SK-N-SH treated with all-trans-retinoic acid at 6 μM for 48 hours (cell line): ENCODE measurements at regions not wholly inside any gene's neighbourhood (a gene's known extent, or its start where the extent isn't known, plus 50 kb on each side); places are given as distances from the start of the nearest gene placed in this dataset.
"Not testable (repeated sequence)": the region's sequence is repeated elsewhere in the genome, so short reads cannot be mapped to it uniquely, and the experiment has no call there.

Source experiments
- ATAC-seq: fragments of 200-7000 bp; cut with Tn5 transposase; 3 replicates; pipeline ENCODE4 v1.9.1; 2020; ENCODE audit warnings: mild to moderate bottlenecking, moderate library complexity
- CREB5 ChIP-seq: fragments of 250-450 bp; sonication (Bioruptor Pico); IDR thresholded peaks from 2 replicates; pipeline ENCODE4 v1.5.1; 2020; ENCODE audit warnings: low read depth, mild to moderate bottlenecking, moderate library complexity
- CSDC2 ChIP-seq: fragments of 250-450 bp; sonication (Bioruptor Pico); IDR thresholded peaks from 2 replicates; pipeline ENCODE4 v1.5.0; 2020; ENCODE audit warnings: mild to moderate bottlenecking, moderate library complexity
- CSRNP3 ChIP-seq: fragments of 250-450 bp; sonication (Bioruptor Pico); IDR thresholded peaks from 2 replicates; pipeline ENCODE4 v1.5.1; 2021; ENCODE audit warnings: mild to moderate bottlenecking, moderate library complexity
- ESRRG ChIP-seq: fragments of 250-450 bp; sonication (Bioruptor Pico); IDR thresholded peaks from 2 replicates; pipeline ENCODE4 v1.6.1; 2021; ENCODE audit warnings: mild to moderate bottlenecking
- GLIS3 ChIP-seq: fragments of 250-450 bp; sonication (Bioruptor Pico); IDR thresholded peaks from 2 replicates; pipeline ENCODE4 v1.5.0; 2020; ENCODE audit warnings: mild to moderate bottlenecking, moderate library complexity
- ISL1 ChIP-seq: fragments of 250-450 bp; sonication (Bioruptor Pico); IDR thresholded peaks from 2 replicates; pipeline ENCODE4 v2.1.2; 2022; ENCODE audit warnings: mild to moderate bottlenecking, moderate library complexity
- OSR1 ChIP-seq: fragments of 250-450 bp; sonication (Bioruptor Pico); IDR thresholded peaks from 2 replicates; pipeline ENCODE4 v1.8.0; 2022; ENCODE audit warnings: moderate library complexity, mild to moderate bottlenecking, inconsistent platforms
- PATZ1 ChIP-seq: fragments of 250-450 bp; sonication (Bioruptor Pico); IDR thresholded peaks from 2 replicates; pipeline ENCODE4 v1.8.0; 2020; ENCODE audit warnings: mild to moderate bottlenecking, moderate library complexity, borderline replicate concordance
- POU6F1 ChIP-seq: fragments of 250-450 bp; sonication (Bioruptor Pico); IDR thresholded peaks from 2 replicates; pipeline ENCODE4 v1.8.0; 2021; ENCODE audit warnings: low read depth, mild to moderate bottlenecking, moderate library complexity, borderline replicate concordance
- PPARA ChIP-seq: fragments of 250-450 bp; sonication (Bioruptor Pico); IDR thresholded peaks from 2 replicates; pipeline ENCODE4 v1.5.0; 2020; ENCODE audit warnings: mild to moderate bottlenecking, borderline replicate concordance
- RARB ChIP-seq: fragments of 250-450 bp; sonication (Bioruptor Pico); IDR thresholded peaks from 2 replicates; pipeline ENCODE4 v1.8.0; 2021; ENCODE audit warnings: mild to moderate bottlenecking, moderate library complexity
- SNAI2 ChIP-seq: fragments of 250-450 bp; sonication (Bioruptor Pico); IDR thresholded peaks from 2 replicates; pipeline ENCODE4 v1.5.0; 2020; ENCODE audit warnings: mild to moderate bottlenecking, moderate library complexity
- TCF4 ChIP-seq: fragments of 250-450 bp; sonication (Bioruptor Pico); IDR thresholded peaks from 2 replicates; pipeline ENCODE4 v1.8.0; 2021; ENCODE audit warnings: mild to moderate bottlenecking, moderate library complexity, borderline replicate concordance
- TOX ChIP-seq: fragments of 250-450 bp; sonication (Bioruptor Pico); IDR thresholded peaks from 2 replicates; pipeline ENCODE4 v1.8.0; 2021; ENCODE audit warnings: mild to moderate bottlenecking, moderate library complexity, borderline replicate concordance
- ZC3H10 ChIP-seq: fragments of 250-450 bp; sonication (Bioruptor Pico); IDR thresholded peaks from 2 replicates; pipeline ENCODE4 v1.5.1; 2021; ENCODE audit warnings: mild to moderate bottlenecking, moderate library complexity
- ZFP3 ChIP-seq: fragments of 250-450 bp; sonication (Bioruptor Pico); IDR thresholded peaks from 2 replicates; pipeline ENCODE4 v1.5.0; 2020; ENCODE audit warnings: mild to moderate bottlenecking, moderate library complexity
- ZFP30 ChIP-seq: fragments of 450-650 bp; formaldehyde crosslinking; IDR thresholded peaks from 2 replicates; pipeline ENCODE4 v1.5.0; 2022; ENCODE audit warnings: mild to moderate bottlenecking, moderate library complexity
- ZNF565 ChIP-seq: fragments of 450-650 bp; formaldehyde crosslinking; conservative IDR thresholded peaks from 2 replicates; pipeline ENCODE4 v1.5.0; 2020; ENCODE audit warnings: low read depth, mild to moderate bottlenecking, moderate library complexity
- ZNF70 ChIP-seq: fragments of 450-650 bp; formaldehyde crosslinking; IDR thresholded peaks from 2 replicates; pipeline ENCODE4 v1.5.0; 2020; ENCODE audit warnings: mild to moderate bottlenecking, moderate library complexity
- TF ChIP-seq, protein P1 (sequence below): fragments of 250-450 bp; sonication (Bioruptor Pico); IDR thresholded peaks from 2 replicates; pipeline ENCODE4 v1.5.0; 2020; ENCODE audit warnings: mild to moderate bottlenecking, moderate library complexity

DNA sequence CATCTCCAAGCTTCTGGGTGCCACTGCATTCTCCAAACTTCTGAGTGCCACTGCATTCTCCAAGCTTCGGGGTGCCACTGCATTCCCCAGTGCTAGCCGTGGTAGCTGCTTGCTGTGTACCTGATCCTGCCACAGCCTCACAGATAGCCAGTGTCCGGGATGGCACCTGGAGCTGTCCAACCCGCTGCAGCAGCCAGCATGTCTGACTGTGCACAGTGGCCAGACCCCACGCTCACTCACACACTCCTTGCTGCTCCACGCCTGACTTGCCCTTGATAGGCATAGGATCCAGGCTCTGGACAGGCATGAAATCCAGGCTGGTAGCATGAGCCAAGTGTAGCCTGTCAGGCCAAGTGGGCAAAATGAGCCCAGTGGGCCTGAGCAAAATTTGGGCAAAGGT is 465.0 kb downstream of the GUCY1A2 start:
- TF ChIP-seq TCF4 (CRISPR knock-in tag): no peak
- no peak for TF ChIP-seq PPARA (CRISPR knock-in tag)
- no peak for TF ChIP-seq CSRNP3 (CRISPR knock-in tag)
- no peak for TF ChIP-seq CREB5
- no peak for TF ChIP-seq ZFP3 (CRISPR knock-in tag)
- TF ChIP-seq CSDC2 (CRISPR knock-in tag): no peak
- TF ChIP-seq, protein P1, sequence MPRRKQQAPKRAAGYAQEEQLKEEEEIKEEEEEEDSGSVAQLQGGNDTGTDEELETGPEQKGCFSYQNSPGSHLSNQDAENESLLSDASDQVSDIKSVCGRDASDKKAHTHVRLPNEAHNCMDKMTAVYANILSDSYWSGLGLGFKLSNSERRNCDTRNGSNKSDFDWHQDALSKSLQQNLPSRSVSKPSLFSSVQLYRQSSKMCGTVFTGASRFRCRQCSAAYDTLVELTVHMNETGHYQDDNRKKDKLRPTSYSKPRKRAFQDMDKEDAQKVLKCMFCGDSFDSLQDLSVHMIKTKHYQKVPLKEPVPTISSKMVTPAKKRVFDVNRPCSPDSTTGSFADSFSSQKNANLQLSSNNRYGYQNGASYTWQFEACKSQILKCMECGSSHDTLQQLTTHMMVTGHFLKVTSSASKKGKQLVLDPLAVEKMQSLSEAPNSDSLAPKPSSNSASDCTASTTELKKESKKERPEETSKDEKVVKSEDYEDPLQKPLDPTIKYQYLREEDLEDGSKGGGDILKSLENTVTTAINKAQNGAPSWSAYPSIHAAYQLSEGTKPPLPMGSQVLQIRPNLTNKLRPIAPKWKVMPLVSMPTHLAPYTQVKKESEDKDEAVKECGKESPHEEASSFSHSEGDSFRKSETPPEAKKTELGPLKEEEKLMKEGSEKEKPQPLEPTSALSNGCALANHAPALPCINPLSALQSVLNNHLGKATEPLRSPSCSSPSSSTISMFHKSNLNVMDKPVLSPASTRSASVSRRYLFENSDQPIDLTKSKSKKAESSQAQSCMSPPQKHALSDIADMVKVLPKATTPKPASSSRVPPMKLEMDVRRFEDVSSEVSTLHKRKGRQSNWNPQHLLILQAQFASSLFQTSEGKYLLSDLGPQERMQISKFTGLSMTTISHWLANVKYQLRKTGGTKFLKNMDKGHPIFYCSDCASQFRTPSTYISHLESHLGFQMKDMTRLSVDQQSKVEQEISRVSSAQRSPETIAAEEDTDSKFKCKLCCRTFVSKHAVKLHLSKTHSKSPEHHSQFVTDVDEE: no peak
- TF ChIP-seq PATZ1 (CRISPR knock-in tag): no peak
- TF ChIP-seq ZC3H10 (CRISPR knock-in tag): no peak
- TF ChIP-seq OSR1 (CRISPR knock-in tag): no peak
- no peak for TF ChIP-seq SNAI2
- TF ChIP-seq ZFP30 (CRISPR knock-in tag): no peak
- no peak for TF ChIP-seq ZNF565
- no peak for TF ChIP-seq GLIS3
- TF ChIP-seq ZNF70 (CRISPR knock-in tag): no peak
- TF ChIP-seq TOX (CRISPR knock-in tag): no peak
- no peak for TF ChIP-seq ESRRG (CRISPR knock-in tag)
- no peak for TF ChIP-seq ISL1
- no peak for ATAC-seq

- ATAC-seq: not testable (repeated sequence)
Observed at GRCh38 chr11:106555566-106556250, 462.6 kb downstream of the GUCY1A2 start.

DNA sequence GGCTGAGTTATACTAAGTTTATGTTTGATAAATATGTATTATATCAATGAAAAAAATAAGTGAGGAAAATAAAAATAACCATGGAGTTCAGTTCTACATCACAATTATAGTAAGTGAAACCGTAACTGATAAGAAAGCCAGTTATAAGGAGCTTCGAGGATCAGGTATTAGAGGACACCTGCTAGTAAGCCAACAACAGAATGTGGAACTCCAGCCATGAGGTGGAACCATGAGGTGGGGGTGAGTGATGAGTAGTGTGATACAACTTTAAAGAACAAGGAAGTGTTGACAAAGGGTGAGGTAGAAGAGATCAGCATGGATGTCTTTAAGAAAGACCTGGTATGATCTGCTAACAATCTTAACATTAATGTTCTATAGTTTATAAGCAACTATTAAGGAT is 452.9 kb downstream of the GUCY1A2 start:
- ATAC-seq: no peak
- no peak for TF ChIP-seq ZNF70 (CRISPR knock-in tag)
- TF ChIP-seq CSDC2 (CRISPR knock-in tag): no peak
- no peak for TF ChIP-seq RARB (CRISPR knock-in tag)
- TF ChIP-seq POU6F1 (CRISPR knock-in tag): no peak
- TF ChIP-seq TCF4 (CRISPR knock-in tag): no peak
- no peak for TF ChIP-seq CSRNP3 (CRISPR knock-in tag)
- TF ChIP-seq ISL1: no peak
- no peak for TF ChIP-seq GLIS3
- TF ChIP-seq PPARA (CRISPR knock-in tag): no peak
- TF ChIP-seq TOX (CRISPR knock-in tag): no peak
- no peak for TF ChIP-seq SNAI2
- TF ChIP-seq, protein P1: no peak
- TF ChIP-seq OSR1 (CRISPR knock-in tag): no peak
- no peak for TF ChIP-seq ZFP30 (CRISPR knock-in tag)
- TF ChIP-seq ZNF565: no peak
- no peak for TF ChIP-seq ESRRG (CRISPR knock-in tag)
- TF ChIP-seq ZFP3 (CRISPR knock-in tag): no peak
